Common myeloid progenitor, CD34-positive (primary cell): ENCODE measurements at regions not wholly inside any gene's neighbourhood (a gene's known extent, or its start where the extent isn't known, plus 50 kb on each side); places are given as distances from the start of the nearest gene placed in this dataset.

Experiments
- CTCF ChIA-PET: fragments of 350-600 bp; sonication (Branson Sonifier 250); formaldehyde crosslinking; loops from one replicate; lab custom pipeline; 2021; ENCODE audit warnings: antibody characterized with exemption; lab: Charles Lee
- POLR2A ChIA-PET: fragments of 350-600 bp; sonication (Branson Sonifier 250); formaldehyde crosslinking; loops from one replicate; lab custom pipeline; 2021; ENCODE audit warnings: antibody characterized with exemption; lab: Charles Lee
- DNase-seq, 3 donors: peaks; one replicate each; pipeline versions ENCODE4 v3.0.0 to v3.0.0-alpha.2; 2013
- H3K27ac ChIP-seq, 2 experiments: 1 replicate in 1 of 2; 2 replicates in 1 of 2; pipeline ENCODE4 v1.7.0; 2013; ENCODE audit warnings: inconsistent platforms in 2 of 2, low read length in 2 of 2, mild to moderate bottlenecking in 2 of 2, low read depth in 1 of 2, moderate library complexity in 1 of 2; ENCODE audit not compliant: severe bottlenecking in 2 of 2, insufficient read depth in 1 of 2, poor library complexity in 1 of 2
- H3K27me3 ChIP-seq, 5 experiments: replicated peaks in 2 of 5; 1 replicate in 3 of 5; 2 replicates in 2 of 5; pipeline versions ENCODE4 v1.6.1 to v1.7.0; 2013; ENCODE audit warnings: low read length in 4 of 5, mild to moderate bottlenecking in 2 of 5, moderate library complexity in 2 of 5, inconsistent platforms in 1 of 5; ENCODE audit not compliant: insufficient read depth in 5 of 5, control insufficient read depth in 4 of 5
- H3K36me3 ChIP-seq, 4 experiments: 1 replicate in 2 of 4; 2 replicates in 2 of 4; pipeline versions ENCODE4 v1.6.1 to v1.7.0; 2013; ENCODE audit warnings: low read length in 3 of 4, control low read depth in 1 of 4, mild to moderate bottlenecking in 1 of 4; ENCODE audit not compliant: control insufficient read depth in 4 of 4, insufficient read depth in 4 of 4
- H3K4me1 ChIP-seq, 4 experiments: 1 replicate in 3 of 4; 2 replicates in 1 of 4; pipeline versions ENCODE4 v1.6.1 to v1.7.1; 2013; ENCODE audit warnings: low read length in 3 of 4, mild to moderate bottlenecking in 3 of 4, control low read depth in 1 of 4, inconsistent platforms in 1 of 4, moderate library complexity in 1 of 4; ENCODE audit not compliant: control insufficient read depth in 4 of 4, insufficient read depth in 4 of 4; ENCODE audit errors: control extremely low read depth in 1 of 4
- H3K4me3 ChIP-seq, 7 experiments: 1 replicate in 4 of 7; 2 replicates in 3 of 7; pipeline versions ENCODE4 v1.5.1 to v1.7.0; 2013; ENCODE audit warnings: mild to moderate bottlenecking in 7 of 7, low read length in 6 of 7, moderate library complexity in 6 of 7, inconsistent platforms in 2 of 7, low read depth in 2 of 7, control low read depth in 1 of 7; ENCODE audit not compliant: insufficient read depth in 4 of 7, control insufficient read depth in 1 of 7; ENCODE audit errors: extremely low read depth in 1 of 7
- H3K9me3 ChIP-seq, 5 experiments: 1 replicate in 4 of 5; 2 replicates in 1 of 5; pipeline versions ENCODE4 v1.6.1 to v1.7.1; 2013; ENCODE audit warnings: low read length in 4 of 5, mild to moderate bottlenecking in 2 of 5, inconsistent platforms in 1 of 5, low read depth in 1 of 5, moderate library complexity in 1 of 5; ENCODE audit not compliant: control insufficient read depth in 4 of 5, insufficient read depth in 2 of 5; ENCODE audit errors: control extremely low read depth in 1 of 5
- whole genome bisulfite sequencing: methylation state at CpG from one replicate; pipeline ENCODE4 v1.1.5; 2013; ENCODE audit not compliant: insufficient coverage; 5-methylcytosine and 5-hydroxymethylcytosine counted together

DNA sequence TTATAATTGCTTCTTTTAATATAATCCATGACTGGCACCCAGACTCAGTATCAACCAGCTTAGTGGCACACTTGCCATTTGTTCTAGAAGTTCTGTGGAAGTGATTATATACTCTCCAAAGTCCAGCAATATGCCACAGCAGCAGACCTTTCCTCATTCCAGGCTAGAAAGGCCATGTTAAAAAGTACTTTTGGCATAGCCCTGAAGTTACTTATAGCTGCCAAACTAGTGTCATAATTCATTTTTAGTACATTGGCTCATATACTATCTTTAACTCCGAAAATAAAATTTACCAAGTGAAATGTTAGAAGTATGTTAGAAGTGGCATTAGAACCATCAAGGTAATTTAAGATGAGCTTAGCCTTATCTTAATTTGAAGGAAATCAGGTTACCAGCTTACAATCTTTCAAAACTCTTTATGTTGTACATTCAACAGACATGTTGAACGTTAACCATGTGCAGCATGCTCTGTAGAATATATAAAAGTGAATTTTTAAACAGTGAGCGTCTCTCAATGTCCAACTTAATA, 714.2 kb upstream of the LCORL start:
- no peaks in the 10 kb centered on the region for H3K9me3 ChIP-seq
- CTCF ChIA-PET: no interaction called here
- no peaks in the 10 kb centered on the region for H3K27me3 ChIP-seq
- H3K4me3 ChIP-seq: no peak overlapping the region
- no peaks in the 10 kb centered on the region for H3K36me3 ChIP-seq
- no CpG with 5 or more reads among the region's 3 CpGs for WGBS
- POLR2A ChIA-PET: no interaction called here
- H3K4me1 ChIP-seq: no peaks in the 10 kb centered on the region
- H3K27ac ChIP-seq: no peak overlapping the region
- DNase-seq: no peak

DNA sequence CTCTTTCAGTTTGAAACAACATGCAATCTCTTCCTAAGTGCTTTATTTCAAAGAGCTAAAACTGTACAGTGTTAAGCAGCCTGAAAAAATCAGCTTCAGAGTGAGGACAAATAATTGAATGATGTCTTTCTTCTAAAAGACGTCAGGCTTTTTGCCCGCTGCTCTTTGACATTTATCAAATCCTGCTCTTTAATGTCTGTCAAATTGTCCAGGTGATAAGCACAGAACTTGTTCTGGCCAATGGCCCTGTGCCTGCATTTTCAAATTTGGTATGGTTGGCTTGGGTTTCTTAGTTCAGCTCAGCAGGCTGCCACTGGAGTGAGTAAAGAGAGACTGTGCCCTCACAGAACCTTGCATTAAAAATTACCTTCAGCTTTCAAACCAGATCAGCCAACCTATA, 712.9 kb upstream of the LCORL start:
- Histone ChIP-seq H3K9me3 (no peaks in the 10 kb centered on the region), H3K27ac (no peak overlapping the region), H3K27me3 (no peaks in the 10 kb centered on the region), H3K4me3 (no peak overlapping the region), H3K36me3 (no peaks in the 10 kb centered on the region), H3K4me1 (no peaks in the 10 kb centered on the region)
- POLR2A ChIA-PET: no interaction called here
- no peak for DNase-seq
- WGBS: 75% methylated on average over 2 of the region's 2 CpGs
- CTCF ChIA-PET: no interaction called here

DNA sequence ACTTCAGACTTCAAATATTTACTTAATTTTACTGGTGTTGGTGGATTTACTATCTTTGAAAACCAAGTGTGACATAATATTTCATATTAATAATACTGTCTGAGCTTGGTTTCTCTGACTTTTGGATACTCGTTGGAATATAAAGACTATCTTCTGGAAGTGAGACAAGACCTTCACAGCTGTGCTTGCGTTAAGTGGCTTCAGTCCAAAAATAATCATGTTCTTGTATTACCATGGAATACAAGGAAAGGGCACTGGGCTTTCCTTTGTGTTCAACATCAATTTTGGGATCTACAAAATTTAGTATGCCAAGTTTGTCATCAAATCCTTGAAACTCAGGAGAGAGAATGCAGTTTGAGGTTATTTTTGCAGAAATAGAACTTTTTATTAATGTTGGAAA, 712.4 kb upstream of the LCORL start:
- H3K9me3 ChIP-seq: no peaks in the 10 kb centered on the region
- no peaks in the 10 kb centered on the region for H3K4me1 ChIP-seq
- no peak overlapping the region for H3K4me3 ChIP-seq
- CTCF ChIA-PET: no interaction called here
- DNase-seq: no peak
- H3K36me3 ChIP-seq: no peaks in the 10 kb centered on the region
- no peaks in the 10 kb centered on the region for H3K27me3 ChIP-seq
- WGBS: 86% methylated on average over 1 of the region's 2 CpGs
- no peak overlapping the region for H3K27ac ChIP-seq
- POLR2A ChIA-PET: no interaction called here

DNA sequence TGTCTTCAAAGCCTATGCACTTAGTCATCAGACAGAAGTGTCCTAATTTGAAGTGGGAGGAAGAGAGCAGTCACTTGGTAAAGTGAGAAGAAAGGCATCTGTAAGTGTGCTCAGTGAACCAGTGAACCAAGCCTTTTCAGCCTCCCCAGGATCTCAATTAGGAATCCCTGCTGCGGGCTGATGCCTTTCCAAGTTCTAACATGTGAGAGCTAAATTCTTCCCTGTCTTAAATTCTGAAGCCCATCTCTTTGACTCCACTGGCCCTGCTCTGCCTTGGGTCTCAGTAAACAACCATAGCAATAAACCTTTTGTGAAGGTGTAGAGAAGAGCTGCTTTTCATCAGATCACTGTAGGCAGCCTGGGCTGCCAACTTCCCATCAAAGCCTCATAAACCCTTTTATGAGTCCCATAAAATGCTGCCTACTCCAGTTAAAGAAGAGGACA, 701.2 kb upstream of the LCORL start:
- Histone ChIP-seq H3K36me3 (no peaks in the 10 kb centered on the region), H3K4me1 (no peaks in the 10 kb centered on the region), H3K4me3 (no peak overlapping the region), H3K27ac (no peak overlapping the region), H3K27me3 (no peaks in the 10 kb centered on the region), H3K9me3 (no peaks in the 10 kb centered on the region)
- POLR2A ChIA-PET: no interaction called here
- CTCF ChIA-PET: no interaction called here
- 0% methylated on average over 1 of the region's 1 CpG for WGBS
- no peak for DNase-seq

DNA sequence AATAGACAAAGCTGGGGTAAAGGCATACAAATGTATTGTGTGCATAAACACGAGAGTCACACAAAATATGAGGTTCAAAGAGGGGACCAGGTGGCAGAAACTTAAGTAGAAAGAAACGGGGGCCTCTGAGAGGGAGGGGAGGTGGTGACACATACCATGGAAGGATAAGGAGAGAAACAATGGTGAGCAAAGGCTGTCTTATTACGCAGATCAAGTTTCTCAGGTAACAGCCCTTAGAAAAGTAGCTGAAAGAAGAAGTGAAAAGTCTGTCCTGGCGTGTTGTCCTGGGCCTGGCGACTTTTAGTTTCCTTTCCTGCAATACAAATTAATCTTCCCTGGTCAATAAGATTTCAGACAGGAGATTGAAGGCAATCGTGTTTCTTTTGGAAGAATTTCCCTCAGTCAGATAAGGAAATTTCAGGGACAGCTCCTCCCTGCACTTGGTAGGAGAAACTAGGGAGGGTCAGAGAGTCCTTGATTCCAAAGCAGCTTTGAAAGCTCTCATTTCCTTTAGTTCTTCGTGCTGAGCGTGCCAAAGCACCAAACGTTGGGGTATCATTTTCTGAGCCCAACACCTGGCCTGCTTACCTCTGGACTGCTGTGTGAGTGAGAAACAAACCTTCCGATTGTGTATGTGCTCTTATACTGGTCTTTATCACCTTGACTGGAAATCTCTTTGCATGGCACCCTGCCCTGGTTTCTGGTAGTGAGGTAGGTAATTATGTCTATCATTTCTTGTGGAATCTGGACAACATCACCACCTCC, 676.7 kb upstream of the LCORL start:
- Histone ChIP-seq H3K9me3 (no peaks in the 10 kb centered on the region), H3K4me3 (no peak overlapping the region), H3K27me3 (no peaks in the 10 kb centered on the region), H3K36me3 (no peaks in the 10 kb centered on the region), H3K4me1 (no peaks in the 10 kb centered on the region), H3K27ac (no peak overlapping the region)
- POLR2A ChIA-PET: no interaction called here
- CTCF ChIA-PET: interaction anchor here (1.0 kb wide), 1 partner anchor 13 kb away, joined by 3 read pairs; no protein-coding TSS in a partner anchor
- WGBS: 73% methylated on average over 9 of the region's 10 CpGs
- no peak for DNase-seq

DNA sequence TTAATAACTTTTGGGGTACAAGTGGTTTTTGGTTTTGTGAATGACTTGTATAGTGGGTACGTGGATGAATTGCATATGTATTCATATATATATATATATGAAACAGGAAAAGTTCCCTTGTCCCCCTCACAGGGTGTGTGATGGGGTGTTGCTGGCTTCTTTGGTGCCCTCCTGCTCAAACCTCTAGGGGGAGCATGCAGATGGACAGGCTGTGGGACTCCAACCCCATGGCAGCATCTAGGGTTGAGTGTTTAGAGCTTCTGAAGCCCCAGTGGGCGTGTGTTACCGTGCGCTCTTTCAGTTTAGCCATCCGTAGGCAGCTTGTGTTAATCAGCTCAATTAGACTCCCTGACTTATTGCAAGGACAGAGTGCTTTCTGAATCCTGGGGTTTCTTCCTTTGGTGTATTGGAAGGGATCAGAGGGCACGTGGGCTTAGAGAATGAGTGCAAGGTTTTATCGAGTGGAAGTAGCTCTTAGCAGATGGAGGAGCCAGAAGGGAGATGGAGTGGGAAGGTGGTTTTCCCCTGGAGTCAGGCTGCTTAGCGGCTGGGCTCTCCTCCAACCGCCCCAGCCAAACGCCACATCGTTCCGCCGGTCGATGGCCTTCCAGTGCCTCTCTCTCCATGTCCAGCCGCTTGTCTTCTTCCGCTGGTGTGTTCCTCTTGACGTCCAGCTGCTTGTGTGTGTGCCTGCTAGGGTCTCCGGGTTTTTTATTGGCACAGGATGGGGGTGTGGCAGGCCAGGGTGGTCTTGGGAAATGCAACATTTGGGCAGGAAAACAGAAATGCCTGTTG, 674.4 kb upstream of the LCORL start:
- Histone ChIP-seq H3K4me1 (no peaks in the 10 kb centered on the region), H3K36me3 (no peaks in the 10 kb centered on the region), H3K27me3 (peaks cover 0 to 13% (median 4%) of the 10 kb centered on the region in 5 experiments), H3K27ac (no peak overlapping the region), H3K9me3 (no peaks in the 10 kb centered on the region), H3K4me3 (no peak overlapping the region)
- ChIA-PET POLR2A (no interaction called here), CTCF (interaction anchor here (2.1 kb wide), 1 partner anchor 15 kb away, joined by 4 read pairs; no protein-coding TSS in a partner anchor)
- DNase-seq: no peak
- WGBS: over 99% methylated on average over 17 of the region's 18 CpGs
